ENCODE measurements at regions not wholly inside any gene's neighbourhood (a gene's known extent, or its start where the extent isn't known, plus 50 kb on each side); places are given as distances from the start of the nearest gene placed in this dataset.

GRCh38 chr11:112477152-112477551, 216.5 kb upstream of the PLET1 start:
- intact Hi-C loops (cut with DNase I; ENCODE audit: low total_unique reads): no loop called here
- H3K4me1 ChIP-seq: no peaks in the 10 kb centered on the region
- no peaks in the 10 kb centered on the region for H3K9me3 ChIP-seq
- no peaks in the 10 kb centered on the region for H3K27me3 ChIP-seq
- H3K27ac ChIP-seq: no peak overlapping the region
- WGBS, 2 donors: 79 to 96% methylated on average over 2 of the region's 2 CpGs
- DNase-seq: no peak
- no peak overlapping the region for H3K4me3 ChIP-seq
- no peaks in the 10 kb centered on the region for H3K36me3 ChIP-seq (ENCODE audit: low read depth, missing control alignments)
- no peak for TF ChIP-seq CTCF (IDR thresholded peaks at IDR 0.05)
- TF ChIP-seq POLR2A (IDR thresholded peaks at IDR 0.05): no peak

- Histone ChIP-seq H3K27me3 (no peaks in the 10 kb centered on the region), H3K4me1 (no peaks in the 10 kb centered on the region), H3K4me3 (no peak overlapping the region), H3K36me3 (ENCODE audit: low read depth, missing control alignments) (no peaks in the 10 kb centered on the region), H3K27ac (no peak overlapping the region), H3K9me3 (no peaks in the 10 kb centered on the region)
- intact Hi-C loops (cut with DNase I; ENCODE audit: low total_unique reads): no loop called here
- TF ChIP-seq CTCF (IDR thresholded peaks at IDR 0.05) (no peak), POLR2A (IDR thresholded peaks at IDR 0.05) (no peak)
- 74 to 82% methylated on average over 6 of the region's 6 CpGs for WGBS, 2 donors
- DNase-seq: no peak
These were observed 217.1 kb upstream of the PLET1 start for GRCh38 chr11:112477581-112478317.

GRCh38 chr11:112478806-112479205, 218.1 kb upstream of the PLET1 start:
- no peak for TF ChIP-seq POLR2A (IDR thresholded peaks at IDR 0.05)
- TF ChIP-seq CTCF (IDR thresholded peaks at IDR 0.05): no peak
- Histone ChIP-seq H3K36me3 (ENCODE audit: low read depth, missing control alignments) (no peaks in the 10 kb centered on the region), H3K9me3 (no peaks in the 10 kb centered on the region), H3K27me3 (no peaks in the 10 kb centered on the region), H3K27ac (no peak overlapping the region), H3K4me3 (no peak overlapping the region), H3K4me1 (no peaks in the 10 kb centered on the region)
- 29 to 65% methylated on average over 4 of the region's 4 CpGs for WGBS, 2 donors
- intact Hi-C loops (cut with DNase I; ENCODE audit: low total_unique reads): no loop called here
- no peak for DNase-seq

GRCh38 chr11:112481431-112481830, 220.8 kb upstream of the PLET1 start:
- no peak overlapping the region for H3K4me3 ChIP-seq
- WGBS, 2 donors: 74 to 79% methylated on average over 1 of the region's 1 CpG
- no peak for TF ChIP-seq POLR2A (IDR thresholded peaks at IDR 0.05)
- no peak for TF ChIP-seq CTCF (IDR thresholded peaks at IDR 0.05)
- no peak for DNase-seq
- no peaks in the 10 kb centered on the region for H3K9me3 ChIP-seq
- no peaks in the 10 kb centered on the region for H3K27me3 ChIP-seq
- H3K4me1 ChIP-seq: no peaks in the 10 kb centered on the region
- no peaks in the 10 kb centered on the region for H3K36me3 ChIP-seq (ENCODE audit: low read depth, missing control alignments)
- no peak overlapping the region for H3K27ac ChIP-seq
- intact Hi-C loops (cut with DNase I; ENCODE audit: low total_unique reads): no loop called here

GRCh38 chr11:112481893-112482292, 221.2 kb upstream of the PLET1 start:
- TF ChIP-seq CTCF (IDR thresholded peaks at IDR 0.05) (no peak), POLR2A (IDR thresholded peaks at IDR 0.05) (no peak)
- no peak overlapping the region for H3K4me3 ChIP-seq
- H3K36me3 ChIP-seq (ENCODE audit: low read depth, missing control alignments): no peaks in the 10 kb centered on the region
- no peaks in the 10 kb centered on the region for H3K9me3 ChIP-seq
- H3K4me1 ChIP-seq: no peaks in the 10 kb centered on the region
- no peaks in the 10 kb centered on the region for H3K27me3 ChIP-seq
- 77 to 81% methylated on average over 3 of the region's 3 CpGs for WGBS, 2 donors
- intact Hi-C loops (cut with DNase I; ENCODE audit: low total_unique reads): no loop called here
- H3K27ac ChIP-seq: no peak overlapping the region
- DNase-seq: no peak

Data from testis (tissue), 2 donors.